Activated CD4-positive, alpha-beta T cell treated with anti-CD3 and anti-CD28 coated beads for 24 hours (primary cell): ENCODE measurements at regions not wholly inside any gene's neighbourhood (a gene's known extent, or its start where the extent isn't known, plus 50 kb on each side); places are given as distances from the start of the nearest gene placed in this dataset.

ENCODE experiments used
- DNase-seq, 2 donors: peaks; one replicate each; pipeline ENCODE4 v3.0.0-alpha.2; 2020; ENCODE audit warnings: low read depth in 2 of 2

DNA sequence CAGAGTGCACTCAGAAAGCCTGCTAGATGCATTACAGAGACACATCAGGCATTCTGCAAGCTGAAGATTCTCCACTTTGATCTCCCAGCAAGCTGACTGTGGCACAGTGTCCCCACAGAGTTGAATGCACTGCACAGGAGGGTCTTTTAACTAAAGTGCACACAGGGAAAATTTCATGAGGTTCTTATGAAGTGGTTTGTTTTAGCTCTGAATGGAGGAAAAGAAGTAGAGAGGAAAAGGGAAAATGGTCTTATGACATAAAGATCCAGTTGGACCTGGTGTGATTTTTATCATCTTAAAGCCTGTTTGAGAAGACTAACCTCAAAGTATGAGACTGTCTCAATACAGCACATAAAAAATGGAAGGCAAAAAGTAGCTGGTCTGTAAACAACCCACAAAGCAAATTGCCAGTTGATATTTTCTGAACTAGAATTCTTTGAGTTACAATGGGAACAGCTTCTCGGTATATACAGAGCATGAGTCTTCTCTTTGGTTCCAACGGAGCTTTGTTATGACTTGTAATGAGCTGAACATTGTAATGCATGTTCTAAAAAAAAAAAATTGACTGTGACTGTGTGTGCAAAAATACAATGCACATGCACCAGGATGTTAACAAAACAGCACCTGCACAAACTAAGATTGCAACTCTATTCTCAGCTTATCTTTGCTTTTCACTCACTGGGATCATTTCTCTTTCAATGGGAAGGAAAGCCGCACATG, 383.0 kb upstream of the ID4 start:
- DNase-seq: no peak

DNA sequence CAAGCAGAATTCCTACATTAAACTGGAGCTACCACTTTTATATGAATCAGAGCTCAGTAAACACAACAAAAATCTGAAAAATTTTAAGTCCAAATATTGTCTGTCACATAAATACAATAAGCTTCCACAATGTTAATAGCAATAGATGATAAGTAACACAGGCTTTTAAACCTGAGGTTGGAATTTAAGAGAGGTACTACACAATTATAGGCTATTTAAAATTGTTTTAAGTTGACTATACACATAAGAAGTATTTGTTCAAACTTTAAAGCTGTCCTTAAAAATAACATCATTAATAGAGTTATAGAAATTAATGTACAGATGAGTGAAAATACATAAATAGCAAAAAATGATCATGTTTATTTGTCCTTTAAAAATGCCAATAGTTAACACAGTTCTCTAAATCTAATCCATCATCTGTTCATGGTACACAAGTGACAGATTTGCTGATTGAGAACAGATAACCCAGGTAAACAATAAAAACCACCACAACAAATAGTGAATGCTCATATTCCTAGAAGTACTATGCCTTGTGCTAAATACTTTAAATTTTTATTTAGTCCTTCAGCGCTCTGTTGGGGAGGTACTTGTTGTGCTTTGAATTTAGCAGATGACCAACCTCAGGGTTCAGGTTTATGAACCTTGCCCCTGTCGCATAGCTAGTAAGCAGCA, 382.3 kb upstream of the ID4 start:
- DNase-seq: no peak

DNA sequence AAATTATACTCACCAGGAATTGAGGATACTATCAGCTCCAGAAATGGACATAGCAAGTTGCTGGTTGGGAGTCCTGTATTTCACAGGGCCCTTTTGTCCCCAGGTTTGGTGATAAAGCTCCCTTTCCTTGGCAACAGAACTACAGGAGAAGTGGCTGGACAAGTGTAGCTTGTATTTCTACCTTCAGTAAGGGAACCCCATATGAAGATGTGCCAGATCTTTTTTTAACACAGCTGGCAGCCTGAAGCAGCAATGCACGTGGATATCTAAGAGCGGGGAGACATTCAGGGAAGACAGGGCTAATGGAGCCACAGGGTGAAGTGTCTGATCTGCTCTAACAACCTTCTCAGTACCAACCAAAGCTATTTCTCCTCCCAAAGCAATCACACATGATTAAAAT, 373.9 kb upstream of the ID4 start:
- DNase-seq: no peak

DNA sequence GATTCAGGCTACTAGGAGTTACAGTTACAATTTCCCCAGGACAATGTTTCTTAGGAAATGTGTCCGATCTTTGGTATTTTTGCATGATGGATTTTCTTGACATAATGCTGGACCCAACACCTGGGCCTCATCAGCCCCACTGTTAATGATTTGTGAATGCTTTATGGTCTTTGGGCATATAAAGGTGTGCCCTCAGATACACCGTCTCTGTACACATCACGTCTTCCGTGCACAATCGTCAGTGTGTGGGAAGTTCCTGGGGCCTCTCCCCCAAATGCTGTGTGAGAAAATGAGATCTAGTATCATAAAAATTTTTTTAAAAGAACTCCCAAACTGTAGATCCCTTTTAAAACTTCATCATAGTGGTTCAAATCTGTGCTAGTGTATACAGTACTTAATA, 373.2 kb upstream of the ID4 start:
- DNase-seq: no peak

DNA sequence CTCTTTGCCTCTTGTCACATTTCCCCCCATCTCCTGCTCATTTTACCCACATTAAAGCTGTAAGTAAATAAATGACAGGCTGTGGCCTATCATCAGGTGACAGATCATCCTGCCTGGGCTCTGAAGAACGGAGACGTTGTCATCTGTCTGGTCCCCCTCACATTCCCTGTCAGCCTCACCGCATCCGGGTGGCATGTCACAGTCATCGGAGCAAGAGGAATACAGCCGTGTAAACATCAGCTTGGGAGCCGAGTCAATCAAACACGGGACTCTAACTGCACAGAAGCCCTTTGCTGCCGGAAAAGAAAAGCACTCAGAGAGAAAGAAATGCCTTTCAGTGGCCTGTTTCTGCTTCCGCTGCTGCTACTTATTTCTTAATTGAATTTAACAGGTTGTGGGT, 371.9 kb upstream of the ID4 start:
- DNase-seq: no peak

DNA sequence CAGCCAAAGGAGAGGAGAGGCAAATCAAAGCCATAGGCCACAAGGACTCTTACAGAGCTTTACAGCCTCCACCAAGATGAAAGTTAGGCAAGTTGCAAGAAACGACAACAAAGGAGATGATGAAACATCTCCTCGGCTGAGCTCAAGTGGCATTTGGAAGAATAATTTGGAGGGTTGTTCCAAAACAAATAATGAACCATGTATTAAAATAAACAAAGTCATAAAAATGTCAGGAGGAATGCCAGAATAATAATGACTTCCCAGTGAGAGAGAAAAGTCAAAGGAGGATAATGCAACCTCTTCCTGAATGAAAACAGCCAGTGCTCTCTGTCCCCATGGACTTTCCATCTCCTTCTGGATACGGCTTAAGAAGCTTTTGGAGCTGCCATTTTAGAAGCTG, 371.4 kb upstream of the ID4 start:
- DNase-seq: no peak

DNA sequence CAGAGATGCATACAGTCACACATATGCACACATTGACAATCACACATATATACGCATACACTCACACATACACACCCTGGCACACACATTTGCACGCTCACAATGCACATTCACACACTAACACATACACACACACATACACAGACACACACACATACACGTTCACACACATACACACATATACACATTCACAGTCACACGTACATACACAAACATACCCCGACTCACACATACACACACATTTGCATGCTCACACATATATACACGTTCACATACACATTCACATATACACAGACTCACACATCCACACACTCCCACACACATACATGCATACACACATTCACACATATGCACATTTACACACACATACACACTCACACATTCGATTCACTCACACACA, 366.8 kb upstream of the ID4 start:
- no peak for DNase-seq

DNA sequence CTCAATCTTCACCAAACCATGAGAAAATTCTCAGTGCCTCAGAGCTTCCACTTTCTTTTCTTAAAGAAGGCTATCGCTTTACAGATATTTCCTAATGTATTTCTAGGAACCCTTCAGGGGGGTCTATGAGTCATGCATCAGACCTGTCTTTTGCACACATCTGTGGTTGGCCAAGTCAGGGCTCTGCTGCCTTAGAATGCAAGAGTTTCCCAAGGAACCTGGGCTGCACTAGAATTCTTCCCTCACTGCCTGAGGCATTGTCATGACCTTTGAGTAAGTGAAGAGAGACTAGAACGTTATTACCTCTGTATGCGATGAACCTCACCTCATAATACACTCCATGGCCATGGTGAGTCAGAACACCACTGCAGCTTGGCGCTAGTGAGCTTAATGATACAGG, 365.0 kb upstream of the ID4 start:
- DNase-seq: no peak

DNA sequence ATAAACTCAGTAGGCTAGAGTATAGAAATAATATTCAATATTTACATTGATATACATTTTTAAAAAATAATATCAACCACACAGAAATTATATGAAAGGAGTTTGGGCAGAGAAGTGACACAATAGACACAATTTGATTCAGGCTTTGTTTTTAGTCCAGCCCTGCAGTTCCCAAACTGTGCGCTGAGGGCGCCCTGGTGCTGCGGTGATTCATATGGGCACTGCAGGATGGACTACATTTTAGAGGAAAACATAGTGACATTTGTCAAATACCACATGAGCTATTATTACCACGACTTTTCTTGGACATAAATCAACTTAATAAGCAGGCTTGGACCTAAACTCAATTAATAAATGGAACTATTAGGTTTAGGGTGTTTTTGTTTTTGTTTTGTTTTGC, 364.3 kb upstream of the ID4 start:
- no peak for DNase-seq

DNA sequence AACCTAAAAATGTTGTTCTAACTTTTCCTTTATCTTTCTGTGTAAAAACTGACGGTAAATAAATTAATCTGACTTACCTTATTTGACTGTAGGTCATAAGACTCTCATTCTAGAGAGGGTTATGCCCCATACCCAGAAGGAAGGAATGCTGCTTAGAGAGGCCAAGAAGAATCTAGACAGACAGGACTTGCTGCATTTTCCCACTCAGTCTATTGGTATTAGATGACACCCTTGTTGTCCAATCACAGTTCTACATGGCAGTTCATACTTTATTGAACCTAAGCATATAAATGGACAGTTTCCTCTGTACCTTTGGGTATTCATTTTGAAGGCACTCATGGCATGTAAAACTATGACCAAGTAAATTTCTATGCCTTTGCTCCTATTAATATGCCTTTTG, 359.6 kb upstream of the ID4 start:
- no peak for DNase-seq

DNA sequence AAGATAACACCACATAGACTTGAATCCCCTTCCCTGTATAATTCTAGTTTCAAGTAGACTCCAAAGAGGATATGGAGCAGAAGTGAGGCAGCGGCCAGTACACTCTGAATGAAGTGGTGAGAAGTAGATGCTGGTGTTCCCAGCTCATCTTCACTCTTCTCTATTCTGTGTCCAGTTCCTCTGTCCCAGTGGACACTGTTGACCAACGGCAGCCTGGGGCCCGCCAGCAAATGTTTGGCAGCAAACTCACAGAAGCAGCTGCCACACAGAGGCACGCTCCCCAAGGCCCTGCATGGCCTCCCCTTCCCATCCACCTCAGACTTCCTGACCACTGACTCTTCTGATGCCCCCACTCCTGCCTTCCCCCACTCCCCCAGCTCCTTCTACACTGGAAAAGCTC, 358.9 kb upstream of the ID4 start:
- no peak for DNase-seq

DNA sequence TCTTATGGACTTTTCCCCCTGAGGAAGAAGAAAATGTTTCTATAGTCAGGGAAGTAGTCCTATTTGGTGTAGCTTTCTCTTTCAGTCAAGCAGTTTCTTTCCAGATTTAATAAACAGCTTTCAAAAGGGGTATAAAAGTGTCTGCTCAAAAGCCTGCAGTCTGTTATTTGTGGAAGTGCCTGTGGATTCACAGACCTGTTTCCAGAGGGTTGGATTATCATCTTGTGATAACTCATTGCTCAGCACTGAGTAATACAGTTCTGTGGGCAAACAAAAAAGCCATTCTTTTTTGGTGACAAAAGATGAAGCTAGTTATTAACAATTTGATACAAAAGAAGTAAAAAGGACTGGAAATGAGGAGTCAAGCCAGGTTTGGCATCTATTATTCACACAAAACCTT, 358.2 kb upstream of the ID4 start:
- no peak for DNase-seq

DNA sequence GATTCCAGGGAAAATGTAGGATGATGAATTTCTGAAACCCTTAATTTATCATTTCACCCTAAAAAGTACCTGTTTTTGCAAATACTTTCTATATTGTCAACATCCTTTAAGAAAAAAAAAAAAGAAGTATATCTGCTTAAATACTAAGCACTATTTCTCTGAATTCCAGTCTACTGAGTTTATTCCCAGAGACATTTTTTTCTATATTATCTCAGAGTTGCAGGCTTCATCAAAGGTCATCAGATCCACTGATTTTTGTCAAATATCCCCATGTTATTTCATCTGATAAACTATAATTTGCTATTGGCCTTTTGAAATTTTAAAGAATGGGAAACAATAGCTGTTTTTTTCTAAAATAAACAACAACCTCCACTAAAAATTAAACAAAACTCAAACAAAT, 357.6 kb upstream of the ID4 start:
- no peak for DNase-seq

DNA sequence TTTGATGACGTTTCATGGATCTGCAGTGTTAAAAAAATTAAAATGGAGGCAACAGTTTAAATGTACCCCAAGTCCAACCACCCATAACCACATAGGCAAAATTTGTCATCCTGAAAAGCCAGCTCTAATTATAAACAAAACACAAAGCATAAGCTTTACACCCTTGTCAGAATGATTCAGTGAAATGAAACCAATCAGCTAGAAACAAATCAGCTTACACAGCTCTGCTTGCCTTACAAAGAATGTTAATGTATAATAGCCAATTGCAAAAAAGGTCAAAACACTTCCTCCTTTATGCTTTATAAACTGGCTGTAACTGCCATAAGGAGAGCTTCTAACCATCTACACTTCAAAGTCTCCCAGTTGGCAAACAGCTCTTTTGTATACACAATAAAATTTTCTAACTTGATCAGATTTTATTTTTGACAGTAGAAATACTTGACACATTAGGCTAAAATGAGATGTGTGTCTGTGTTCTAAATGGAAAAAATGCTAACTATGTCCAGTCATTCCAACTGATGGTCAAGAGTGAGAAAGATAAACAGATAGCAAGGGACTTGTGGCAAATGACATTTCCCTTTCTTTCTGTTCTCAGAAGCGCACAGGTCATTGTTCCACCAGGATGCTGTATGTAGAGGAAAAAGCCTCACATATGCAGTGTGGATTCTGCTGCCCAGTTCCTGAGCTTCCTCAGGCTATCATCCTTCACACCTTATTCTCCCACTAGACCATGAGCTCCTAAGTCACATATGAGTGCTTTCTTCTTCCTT, 344.3 kb upstream of the ID4 start:
- DNase-seq: no peak

DNA sequence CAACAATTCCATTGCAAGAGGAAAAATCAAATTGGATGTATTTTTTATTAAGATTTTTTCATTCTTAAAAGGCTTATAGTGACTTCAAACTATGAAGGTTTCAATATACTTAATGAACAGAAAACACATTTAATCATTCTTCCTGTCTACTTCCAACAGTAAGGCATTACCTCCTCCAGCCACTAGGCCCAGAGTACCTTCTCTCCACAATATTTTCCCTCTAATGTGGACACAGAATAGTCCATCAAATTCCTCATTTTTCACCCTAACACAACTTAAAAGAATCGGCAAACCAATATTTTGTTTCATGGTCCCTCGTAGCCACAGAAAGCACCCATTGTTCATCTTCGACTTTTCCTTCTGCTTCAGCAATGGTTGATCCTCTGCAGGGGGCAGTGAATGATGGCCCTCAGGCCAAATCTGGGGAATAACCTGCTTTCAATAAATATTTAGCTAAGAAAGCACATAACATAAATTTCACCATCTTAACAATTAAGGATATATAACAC, 335.4 kb upstream of the ID4 start:
- no peak for DNase-seq

DNA sequence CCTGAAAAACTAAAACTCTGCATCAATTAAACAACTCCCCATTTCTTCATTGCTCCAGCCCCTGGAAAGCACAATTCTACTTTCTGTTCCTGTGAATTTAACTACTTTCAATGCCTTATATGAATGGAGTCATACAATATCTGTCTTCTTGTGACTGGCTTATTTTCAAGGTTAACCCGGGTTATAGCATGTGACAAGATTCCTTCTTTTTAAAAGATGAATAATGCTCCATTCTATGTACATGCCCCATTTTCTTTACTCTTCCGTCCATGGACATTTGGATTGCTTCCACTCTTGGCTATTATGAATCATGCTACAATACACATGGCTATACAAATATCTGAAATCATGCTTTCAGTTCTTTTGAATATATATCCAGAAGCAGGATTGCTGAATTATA, 334.9 kb upstream of the ID4 start:
- no peak for DNase-seq

DNA sequence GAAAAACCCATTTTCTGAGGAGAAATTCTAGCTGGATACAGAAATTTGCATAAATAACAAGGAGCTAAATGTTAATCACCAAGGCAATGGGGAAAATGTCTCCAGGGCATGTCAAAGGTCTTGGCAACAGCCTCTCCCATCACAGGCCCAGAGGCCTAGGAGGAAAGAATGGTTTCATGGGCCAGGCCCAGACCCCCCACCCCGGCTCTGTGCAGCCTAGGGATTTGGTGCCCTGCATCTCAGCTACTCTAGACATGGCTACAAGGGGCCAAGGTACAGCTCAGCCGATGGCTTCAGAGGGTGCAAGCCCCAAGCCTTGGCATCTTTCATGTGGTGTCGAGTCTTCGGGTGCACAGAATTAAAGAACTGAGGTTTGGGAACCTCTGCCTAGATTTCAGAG, 321.2 kb upstream of the ID4 start:
- no peak for DNase-seq

DNA sequence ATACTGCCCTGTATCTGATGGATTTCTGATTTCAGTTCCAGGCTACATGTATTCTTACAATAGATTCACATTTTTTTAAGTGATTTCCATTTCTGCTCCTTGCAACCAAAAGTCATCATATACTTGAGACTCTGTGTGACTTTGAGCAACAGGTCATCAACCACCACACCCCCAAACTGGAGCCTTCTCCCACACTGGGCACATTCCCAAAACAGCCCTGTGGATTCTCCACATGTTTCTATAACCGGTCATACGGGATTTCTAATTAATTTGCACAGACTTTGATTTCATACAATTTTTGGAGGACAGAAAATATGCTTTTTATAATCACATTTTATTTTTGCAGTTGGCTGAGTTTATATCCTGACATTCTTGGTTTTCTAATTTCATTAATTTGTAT, 317.2 kb upstream of the ID4 start:
- no peak for DNase-seq

DNA sequence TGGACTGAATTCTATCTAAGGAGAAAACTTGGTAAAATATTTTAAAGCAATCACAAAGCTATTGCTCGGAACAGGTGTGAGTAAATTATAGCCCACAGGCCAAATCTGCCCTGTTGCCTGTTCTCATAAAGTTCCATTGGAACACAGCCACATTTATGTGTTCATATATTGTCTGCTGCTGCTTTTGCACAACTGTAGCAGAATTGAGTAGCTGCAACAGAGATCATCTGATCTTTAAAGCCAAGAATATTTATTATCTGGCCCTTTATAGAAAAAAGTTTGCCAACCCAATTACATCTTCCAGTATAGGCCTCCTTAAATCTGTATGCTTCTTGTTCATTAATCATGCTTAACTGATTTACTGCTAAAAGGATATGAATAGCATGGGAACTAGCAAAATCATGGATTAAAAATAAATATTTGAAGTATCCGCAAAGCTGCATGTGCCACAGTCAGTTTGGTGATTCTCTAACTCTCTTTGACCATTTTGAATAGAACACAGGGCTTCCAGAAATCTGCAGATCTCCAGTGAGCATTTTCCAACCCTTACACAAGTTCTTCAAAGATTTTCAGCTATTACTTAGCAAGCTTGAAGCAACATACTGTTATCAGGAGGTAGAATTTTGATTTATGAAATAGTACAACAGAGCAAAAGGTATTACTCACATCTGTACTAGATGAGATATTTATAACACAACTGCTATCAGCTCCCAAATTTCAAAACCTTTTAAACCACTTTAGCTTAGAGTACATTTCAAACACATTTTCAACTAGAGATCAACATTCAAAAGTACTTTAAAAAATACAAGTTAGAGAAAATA, 312.6 kb upstream of the ID4 start:
- DNase-seq: no peak

DNA sequence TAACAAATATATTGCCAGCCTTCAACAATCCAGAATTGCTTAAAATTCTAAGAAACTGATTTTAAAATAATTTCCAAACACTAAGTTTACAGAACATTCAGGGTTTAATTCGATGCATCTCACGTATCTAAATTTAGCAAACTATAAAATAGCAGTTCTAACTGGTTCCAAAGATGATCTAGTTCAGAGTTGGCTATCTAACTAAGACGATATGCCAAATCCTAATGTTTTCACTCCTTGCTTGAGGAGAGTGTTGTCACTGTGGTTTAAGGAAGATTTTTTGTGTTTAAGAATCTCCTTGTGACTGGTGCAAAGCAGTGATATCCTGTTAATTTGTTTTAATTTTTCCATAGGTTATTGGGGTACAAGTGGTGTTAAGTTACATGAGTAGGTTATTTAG, 311.5 kb upstream of the ID4 start:
- DNase-seq: no peak

DNA sequence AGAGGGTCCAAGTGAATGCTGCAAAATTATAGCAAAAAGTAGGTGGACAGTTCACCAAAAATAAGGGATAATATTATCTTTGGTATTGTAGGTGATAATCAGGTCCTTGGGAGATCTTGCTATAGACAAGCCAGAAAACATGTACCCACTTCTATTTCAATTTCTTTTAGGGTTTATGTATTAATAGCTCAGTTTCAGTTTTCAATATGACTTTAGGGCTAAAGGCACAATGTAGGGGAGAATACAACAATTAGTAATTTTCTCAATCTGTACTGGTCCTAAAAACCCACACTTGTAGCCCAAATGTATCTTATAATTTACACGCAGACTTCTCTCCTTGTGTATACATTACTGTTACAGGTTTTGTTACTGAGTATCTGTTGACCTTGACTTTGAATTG, 307.0 kb upstream of the ID4 start:
- DNase-seq: no peak

DNA sequence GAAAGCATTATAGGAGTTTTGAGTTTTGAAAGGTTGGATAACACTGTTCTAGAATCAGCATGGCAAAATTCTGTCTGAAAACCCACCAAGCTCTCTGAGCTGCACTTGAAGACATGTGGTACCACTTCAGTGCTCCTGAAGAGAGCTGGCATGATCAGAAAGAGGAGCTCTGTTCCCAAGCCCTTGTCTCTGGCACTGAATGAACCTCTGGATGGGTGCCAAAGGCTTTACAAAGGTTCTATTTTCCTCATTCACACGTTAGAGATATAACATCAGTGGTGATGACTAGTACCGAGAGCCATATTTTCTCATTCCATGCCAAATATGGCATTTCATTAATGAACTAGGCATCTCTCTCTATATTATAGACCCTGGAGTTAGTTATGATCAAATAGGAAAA, 301.8 kb upstream of the ID4 start:
- no peak for DNase-seq
